SJSA1 (cell line): ENCODE measurements at regions not wholly inside any gene's neighbourhood (a gene's known extent, or its start where the extent isn't known, plus 50 kb on each side); places are given as distances from the start of the nearest gene placed in this dataset.
"Not testable (repeated sequence)": the region's sequence is repeated elsewhere in the genome, so short reads cannot be mapped to it uniquely, and the experiment has no call there.

Source experiments
- DNase-seq, 2 experiments: peaks; one replicate each; pipeline ENCODE4 v3.0.0-alpha.2; 2015 to 2020; ENCODE audit warnings: low spot score in 2 of 2, low read depth in 1 of 2
- H3K27ac ChIP-seq: fragments of 250-450 bp; sonication (Bioruptor Pico); 2 replicates; pipeline ENCODE4 v1.5.1; 2020; ENCODE audit warnings: mild to moderate bottlenecking, moderate library complexity
- H3K27me3 ChIP-seq: fragments of 250-450 bp; sonication (Bioruptor Pico); replicated peaks from 2 replicates; pipeline ENCODE4 v1.5.1; 2020; ENCODE audit warnings: mild to moderate bottlenecking, moderate library complexity
- H3K36me3 ChIP-seq: fragments of 250-450 bp; sonication (Bioruptor Pico); 2 replicates; pipeline ENCODE4 v1.5.1; 2020; ENCODE audit warnings: mild to moderate bottlenecking
- H3K4me1 ChIP-seq: fragments of 250-450 bp; sonication (Bioruptor Pico); replicated peaks from 2 replicates; pipeline ENCODE4 v1.6.1; 2021; ENCODE audit warnings: mild to moderate bottlenecking
- H3K4me3 ChIP-seq: fragments of 250-450 bp; sonication (Bioruptor Pico); 2 replicates; pipeline ENCODE4 v1.5.1; 2020; ENCODE audit warnings: mild to moderate bottlenecking
- H3K9me3 ChIP-seq: fragments of 250-450 bp; sonication (Bioruptor Pico); replicated peaks from 2 replicates; pipeline ENCODE4 v1.5.1; 2020; ENCODE audit warnings: mild to moderate bottlenecking

DNA sequence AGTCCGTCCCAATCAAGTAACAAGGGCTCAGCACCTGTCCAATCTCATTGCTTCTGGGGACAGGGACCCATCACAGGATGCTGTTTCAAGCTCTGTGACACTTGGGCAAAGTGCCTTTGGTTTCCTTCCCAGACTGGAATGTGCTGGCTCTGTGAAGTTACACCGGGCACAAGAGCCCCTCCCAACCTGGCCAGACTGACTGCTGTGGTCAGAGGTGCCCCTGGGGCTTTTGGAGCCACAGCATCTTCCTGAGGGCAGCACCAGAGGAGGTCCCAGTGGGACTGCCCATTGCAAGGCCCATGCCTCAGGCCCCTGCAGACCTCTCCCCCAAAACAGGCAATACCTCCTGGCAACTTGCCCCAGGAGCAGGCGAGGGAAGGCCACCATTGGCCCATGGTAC is 155.2 kb upstream of the GRK3 start:
- no peaks in the 10 kb centered on the region for H3K27me3 ChIP-seq
- H3K9me3 ChIP-seq: peaks cover 8% of the 10 kb centered on the region
- no peak for DNase-seq
- H3K27ac ChIP-seq: no peak overlapping the region
- no peak overlapping the region for H3K4me3 ChIP-seq
- peaks cover 9% of the 10 kb centered on the region for H3K4me1 ChIP-seq
- peaks cover 6% of the 10 kb centered on the region for H3K36me3 ChIP-seq

DNA sequence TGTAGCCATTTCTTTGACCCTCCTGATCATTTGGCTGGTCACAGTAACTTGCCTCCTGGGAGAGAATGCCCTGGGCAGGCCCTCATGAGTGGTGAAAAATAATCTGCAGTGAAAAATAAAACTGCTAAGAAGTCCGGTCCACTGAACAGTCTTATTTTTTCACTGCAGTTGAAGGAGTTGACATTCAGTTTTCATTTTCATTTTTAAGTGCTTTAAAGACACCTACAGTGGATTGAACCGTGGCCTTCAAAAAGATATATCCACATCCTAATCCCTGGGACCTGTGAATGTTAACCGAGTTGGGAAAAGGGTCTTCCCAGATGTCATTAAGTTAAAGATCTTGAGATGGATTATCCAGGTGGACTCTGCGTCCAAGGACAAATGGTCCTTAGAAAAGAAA is 153.6 kb upstream of the GRK3 start:
- peaks cover 4% of the 10 kb centered on the region for H3K9me3 ChIP-seq
- peaks cover under 1% of the 10 kb centered on the region for H3K4me1 ChIP-seq
- H3K27ac ChIP-seq: no peak overlapping the region
- H3K27me3 ChIP-seq: no peaks in the 10 kb centered on the region
- no peaks in the 10 kb centered on the region for H3K36me3 ChIP-seq
- no peak for DNase-seq
- no peak overlapping the region for H3K4me3 ChIP-seq

- Histone ChIP-seq H3K36me3 (no peaks in the 10 kb centered on the region), H3K4me1 (no peaks in the 10 kb centered on the region), H3K9me3 (peaks cover 4% of the 10 kb centered on the region), H3K27ac (no peak overlapping the region), H3K27me3 (peaks cover 19% of the 10 kb centered on the region), H3K4me3 (no peak overlapping the region)
- DNase-seq: no peak
Observed at GRCh38 chr22:25413620-25414019, 150.9 kb upstream of the GRK3 start.

GRCh38 chr22:25415731-25416130 is 148.7 kb upstream of the GRK3 start:
- H3K36me3 ChIP-seq, H3K4me3 ChIP-seq, DNase-seq, H3K27ac ChIP-seq, H3K9me3 ChIP-seq, H3K4me1 ChIP-seq: not testable (repeated sequence)
- H3K27me3 ChIP-seq: peaks cover 32% of the 10 kb centered on the region

DNA sequence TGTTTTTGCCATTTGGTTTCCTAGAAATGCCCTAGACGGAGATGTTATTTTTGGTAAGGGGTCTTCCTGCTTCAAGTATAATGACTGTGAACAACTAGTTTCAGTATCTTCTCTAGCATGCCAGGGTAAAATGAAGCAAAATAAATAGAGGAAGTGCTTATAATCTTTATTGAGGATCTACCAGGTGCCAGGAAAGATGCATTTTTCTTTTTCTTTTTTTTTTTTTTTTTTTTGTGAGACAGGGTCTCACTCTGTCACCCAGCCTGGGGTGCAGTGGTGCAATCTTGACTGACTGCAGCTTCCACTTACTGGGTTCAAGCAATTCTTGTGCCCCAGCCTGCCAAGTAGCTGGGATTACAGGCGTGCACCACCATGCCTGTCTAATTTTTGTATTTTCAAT is 146.6 kb upstream of the GRK3 start:
- H3K27ac ChIP-seq, H3K36me3 ChIP-seq, H3K4me3 ChIP-seq, DNase-seq, H3K9me3 ChIP-seq, H3K4me1 ChIP-seq: not testable (repeated sequence)
- H3K27me3 ChIP-seq: peaks cover 53% of the 10 kb centered on the region

DNA sequence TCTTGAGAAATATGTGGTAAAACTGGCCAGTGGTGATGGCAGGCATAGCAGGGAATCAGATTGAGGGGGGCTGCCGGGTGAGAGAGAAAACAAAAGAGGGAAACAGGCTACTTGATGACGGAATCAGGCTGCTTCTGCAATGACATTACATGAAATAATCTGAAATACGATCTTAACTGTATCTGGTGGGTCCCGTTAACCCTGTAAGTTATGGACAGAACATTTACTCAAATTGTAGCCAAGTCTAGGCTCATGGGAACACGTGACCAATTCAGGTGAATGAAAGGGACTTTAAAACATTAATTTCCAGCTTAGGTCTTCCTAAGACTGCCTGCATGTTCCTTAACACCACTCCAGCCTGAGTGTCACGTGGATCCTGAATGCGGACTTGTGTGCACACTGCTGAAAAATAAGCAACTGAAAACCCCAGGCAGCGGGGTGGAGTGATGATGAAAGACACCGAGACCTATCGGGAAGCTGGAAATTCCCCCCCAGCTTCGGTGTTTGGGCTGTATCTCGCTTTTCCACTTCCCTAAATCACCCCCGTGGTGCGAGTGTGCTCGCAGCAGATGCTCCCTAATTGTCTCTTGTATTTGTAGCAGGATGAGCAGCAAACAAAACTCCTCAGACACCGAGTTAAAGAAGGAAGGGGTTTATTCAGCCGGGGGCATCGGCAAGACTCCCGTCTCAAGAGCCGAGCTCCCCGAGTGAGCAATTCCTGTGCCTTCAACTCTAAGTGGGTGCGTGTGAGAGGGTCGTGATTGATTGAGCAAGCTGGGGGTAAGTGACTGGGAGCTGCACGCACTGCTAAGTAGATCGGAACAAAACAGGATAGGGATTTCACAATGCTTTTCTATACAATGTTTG is 145.0 kb upstream of the GRK3 start:
- H3K36me3 ChIP-seq: no peaks in the 10 kb centered on the region
- H3K27me3 ChIP-seq: peaks cover 59% of the 10 kb centered on the region
- no peak overlapping the region for H3K4me3 ChIP-seq
- no peaks in the 10 kb centered on the region for H3K4me1 ChIP-seq
- DNase-seq: peak in 1 of 2 experiments; percentile 35
- no peak overlapping the region for H3K27ac ChIP-seq
- H3K9me3 ChIP-seq: no peaks in the 10 kb centered on the region; the same call in 1 of the 2 replicates

DNA sequence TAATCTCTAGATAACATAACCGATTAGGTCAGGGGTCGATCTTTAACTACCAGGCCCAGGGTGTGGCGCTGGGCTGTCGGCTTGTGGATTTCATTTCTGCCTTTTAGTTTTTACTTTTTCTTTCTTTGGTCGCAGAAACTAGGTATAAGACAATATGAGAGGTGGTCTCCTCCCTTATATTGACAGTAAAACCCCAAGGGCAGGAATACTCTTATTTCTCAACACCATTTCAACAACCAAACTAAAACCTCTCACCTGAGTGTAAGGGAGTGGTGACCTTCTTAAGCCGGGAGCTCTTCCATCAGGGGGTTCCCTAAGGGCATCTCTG is 144.4 kb upstream of the GRK3 start:
- H3K27ac ChIP-seq, H3K36me3 ChIP-seq, H3K9me3 ChIP-seq, DNase-seq, H3K4me3 ChIP-seq, H3K4me1 ChIP-seq: not testable (repeated sequence)
- H3K27me3 ChIP-seq: peaks cover 59% of the 10 kb centered on the region

- no peak overlapping the region for H3K4me3 ChIP-seq
- no peaks in the 10 kb centered on the region for H3K36me3 ChIP-seq
- no peaks in the 10 kb centered on the region for H3K4me1 ChIP-seq
- DNase-seq: no peak
- H3K27me3 ChIP-seq: peaks cover 59% of the 10 kb centered on the region
- H3K9me3 ChIP-seq: no peaks in the 10 kb centered on the region
- H3K27ac ChIP-seq: no peak overlapping the region
Observed at GRCh38 chr22:25420471-25420924, 144.0 kb upstream of the GRK3 start.

- H3K27ac ChIP-seq: no peak overlapping the region
- no peaks in the 10 kb centered on the region for H3K9me3 ChIP-seq
- H3K4me3 ChIP-seq: no peak overlapping the region
- no peaks in the 10 kb centered on the region for H3K4me1 ChIP-seq
- peaks cover 65% of the 10 kb centered on the region for H3K27me3 ChIP-seq
- no peaks in the 10 kb centered on the region for H3K36me3 ChIP-seq
- DNase-seq: no peak
Observed at GRCh38 chr22:25420925-25421904, 143.3 kb upstream of the GRK3 start.

DNA sequence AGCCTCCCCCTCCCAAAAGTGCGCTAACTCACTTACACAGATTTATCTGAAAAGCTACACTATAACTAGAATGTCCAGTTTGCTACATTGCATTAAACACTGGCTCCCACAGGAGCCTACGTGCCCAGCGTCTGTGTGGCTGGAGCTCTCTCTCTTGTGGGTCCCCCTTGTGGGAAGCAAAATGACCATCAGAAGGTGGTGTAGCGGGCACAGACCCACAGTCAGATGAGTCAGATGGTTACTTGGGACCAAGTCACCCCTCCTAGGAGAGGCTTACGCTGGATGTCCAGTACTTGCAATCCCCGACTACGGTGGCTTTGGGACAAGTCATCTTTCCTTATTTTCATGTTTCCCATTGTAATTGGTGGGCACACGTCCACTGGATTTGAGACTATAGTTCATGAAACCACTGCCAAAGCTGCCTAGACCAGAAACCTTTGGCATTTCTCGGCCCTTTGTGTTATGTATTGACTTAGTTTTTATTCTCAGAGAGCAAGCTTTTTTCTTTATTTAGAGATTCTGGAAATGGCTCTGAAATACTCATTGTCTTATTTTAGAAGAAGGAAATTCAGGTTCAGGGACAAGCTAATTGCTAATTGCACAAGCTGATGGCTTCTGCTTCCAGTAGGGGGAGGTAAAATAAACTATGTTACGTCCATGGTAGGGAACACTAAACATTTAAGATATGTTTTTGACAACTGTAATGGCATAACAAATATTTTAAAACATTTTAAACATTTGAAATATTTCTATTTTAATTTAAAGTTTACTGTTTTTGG is 137.8 kb upstream of the GRK3 start:
- H3K36me3 ChIP-seq, H3K9me3 ChIP-seq, H3K27ac ChIP-seq, H3K4me1 ChIP-seq, H3K4me3 ChIP-seq: not testable (repeated sequence)
- DNase-seq: peak in 1 of 2 experiments; percentile 24
- H3K27me3 ChIP-seq: peaks cover 28% of the 10 kb centered on the region

DNA sequence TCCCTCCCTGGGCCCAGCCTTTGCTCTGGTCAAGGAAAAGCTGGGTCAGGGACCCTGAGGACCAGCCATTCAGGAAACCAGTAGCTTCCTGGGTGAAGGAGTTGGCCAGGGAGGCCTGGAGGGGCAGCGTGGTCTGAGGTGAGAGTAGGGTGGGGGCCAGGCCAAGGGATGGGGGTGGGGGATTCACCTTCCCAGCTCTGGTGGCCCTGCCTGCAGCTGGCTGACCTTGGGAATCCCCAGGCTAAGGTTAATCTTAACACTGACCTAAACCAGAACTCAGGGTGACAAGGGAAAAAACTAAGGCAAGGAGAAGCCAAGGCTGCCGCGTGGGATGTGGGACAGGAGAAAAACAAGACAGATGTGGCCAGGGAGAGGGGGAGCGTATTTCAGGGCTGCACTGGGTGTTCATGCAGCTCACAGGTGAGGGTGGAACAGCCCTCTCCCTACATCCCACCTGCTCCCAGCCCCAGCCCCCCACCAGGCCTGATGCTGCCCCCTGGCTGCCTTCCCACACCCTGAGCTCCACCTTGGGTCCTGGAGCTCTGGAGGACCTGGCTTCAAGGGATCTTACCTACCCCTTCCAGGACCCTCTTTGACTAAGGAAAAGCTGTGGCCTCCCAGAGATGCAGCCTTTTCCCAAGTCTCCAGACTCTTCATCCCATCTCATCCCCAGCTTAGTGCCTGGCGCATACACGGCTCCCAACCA is 132.7 kb upstream of the GRK3 start:
- H3K4me3 ChIP-seq, H3K27me3 ChIP-seq, H3K36me3 ChIP-seq, H3K9me3 ChIP-seq, H3K4me1 ChIP-seq, H3K27ac ChIP-seq, DNase-seq: not testable (repeated sequence)

DNA sequence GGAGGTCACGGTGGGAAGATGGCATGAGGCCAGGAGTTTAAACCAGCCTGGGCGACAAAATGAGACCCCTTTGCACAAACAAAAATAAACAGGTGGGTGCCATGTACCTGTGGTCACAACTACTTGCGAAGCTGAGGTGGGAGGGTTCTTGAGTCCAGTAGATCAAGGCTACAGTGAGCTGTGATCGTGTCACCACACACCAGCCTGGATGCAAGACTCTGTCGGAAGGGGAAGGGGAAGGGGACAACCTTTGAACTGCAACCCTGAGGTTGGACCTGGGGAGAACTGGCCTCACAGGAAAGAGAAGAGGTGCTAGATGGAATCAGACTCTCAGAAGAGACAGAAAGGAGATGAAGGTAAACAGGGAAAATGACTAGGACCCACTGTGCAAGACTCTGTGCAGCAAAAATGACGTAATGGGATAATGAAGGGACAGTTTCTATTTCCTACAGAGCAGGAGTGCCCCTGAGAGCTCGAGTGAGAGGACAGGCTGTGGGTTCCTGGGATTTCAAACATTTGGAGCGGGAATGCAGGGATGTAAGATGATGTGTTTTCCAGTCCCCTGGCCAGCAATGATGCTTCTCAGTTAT is 131.0 kb upstream of the GRK3 start:
- H3K4me1 ChIP-seq, DNase-seq, H3K36me3 ChIP-seq, H3K27me3 ChIP-seq, H3K9me3 ChIP-seq, H3K27ac ChIP-seq, H3K4me3 ChIP-seq: not testable (repeated sequence)
